DND-41 (cell line): ENCODE measurements at regions not wholly inside any gene's neighbourhood (a gene's known extent, or its start where the extent isn't known, plus 50 kb on each side); places are given as distances from the start of the nearest gene placed in this dataset.

ENCODE experiments used
- ATAC-seq: fragments of 200-7000 bp; cut with Tn5 transposase; 3 replicates; pipeline ENCODE4 v1.9.1; 2021; ENCODE audit warnings: low read depth; ENCODE audit not compliant: insufficient read depth
- DNase-seq: peaks from one replicate; pipeline ENCODE4 v3.0.0-alpha.2; 2020
- H2AFZ ChIP-seq: 2 replicates; pipeline ENCODE4 v1.6.0; 2012; ENCODE audit warnings: low read depth, low read length
- H3K27ac ChIP-seq: 2 replicates; pipeline ENCODE4 v1.5.1; 2012; ENCODE audit warnings: low read length, inconsistent platforms
- H3K27me3 ChIP-seq: fragments of 200-600 bp; sonication (generic); 2 replicates; pipeline ENCODE4 v1.6.0; 2012; ENCODE audit warnings: low read length, mild to moderate bottlenecking, inconsistent platforms; ENCODE audit not compliant: insufficient read depth, poor library complexity
- H3K36me3 ChIP-seq: 2 replicates; pipeline ENCODE4 v1.5.1; 2012; ENCODE audit warnings: low read length, inconsistent platforms; ENCODE audit not compliant: insufficient read depth
- H3K4me1 ChIP-seq: 2 replicates; pipeline ENCODE4 v1.5.1; 2012; ENCODE audit warnings: mild to moderate bottlenecking, low read length; ENCODE audit not compliant: insufficient read depth
- H3K4me2 ChIP-seq: 2 replicates; pipeline ENCODE4 v1.6.0; 2012; ENCODE audit warnings: mild to moderate bottlenecking, moderate library complexity, low read length, inconsistent platforms; ENCODE audit not compliant: insufficient read depth
- H3K4me3 ChIP-seq, 2 experiments: fragments of 200-600 bp in 1 of 2; shearing (Covaris generic) in 1 of 2; 2 replicates each; pipeline ENCODE4 v1.5.1; 2012 to 2016; ENCODE audit warnings: inconsistent platforms in 2 of 2, low read length in 2 of 2, mild to moderate bottlenecking in 2 of 2, low read depth in 1 of 2, moderate library complexity in 1 of 2
- H3K79me2 ChIP-seq: 2 replicates; pipeline ENCODE4 v1.6.0; 2012; ENCODE audit warnings: low read length, inconsistent platforms; ENCODE audit not compliant: insufficient read depth
- H3K9ac ChIP-seq: 2 replicates; pipeline ENCODE4 v1.6.0; 2012; ENCODE audit warnings: low read depth, mild to moderate bottlenecking, inconsistent platforms, low read length, moderate library complexity
- H3K9me3 ChIP-seq: 2 replicates; pipeline ENCODE4 v1.5.1; 2012; ENCODE audit warnings: low read length, moderate library complexity, mild to moderate bottlenecking, inconsistent platforms; ENCODE audit not compliant: insufficient read depth, severe bottlenecking
- H4K20me1 ChIP-seq: 2 replicates; pipeline ENCODE4 v1.6.0; 2012; ENCODE audit warnings: low read length; ENCODE audit not compliant: insufficient read depth
- EZH2 ChIP-seq: IDR thresholded peaks from 3 replicates; pipeline ENCODE4 v1.6.1; 2012; ENCODE audit warnings: borderline replicate concordance, low read depth, mild to moderate bottlenecking, moderate library complexity, low read length, inconsistent platforms; ENCODE audit not compliant: severe bottlenecking
- TF ChIP-seq, protein P1 (sequence below): IDR thresholded peaks from 2 replicates; pipeline ENCODE4 v1.5.1; 2012; ENCODE audit warnings: borderline replicate concordance, low read length, moderate library complexity, mild to moderate bottlenecking; ENCODE audit not compliant: poor library complexity, severe bottlenecking; ENCODE audit errors: extremely low read depth

DNA sequence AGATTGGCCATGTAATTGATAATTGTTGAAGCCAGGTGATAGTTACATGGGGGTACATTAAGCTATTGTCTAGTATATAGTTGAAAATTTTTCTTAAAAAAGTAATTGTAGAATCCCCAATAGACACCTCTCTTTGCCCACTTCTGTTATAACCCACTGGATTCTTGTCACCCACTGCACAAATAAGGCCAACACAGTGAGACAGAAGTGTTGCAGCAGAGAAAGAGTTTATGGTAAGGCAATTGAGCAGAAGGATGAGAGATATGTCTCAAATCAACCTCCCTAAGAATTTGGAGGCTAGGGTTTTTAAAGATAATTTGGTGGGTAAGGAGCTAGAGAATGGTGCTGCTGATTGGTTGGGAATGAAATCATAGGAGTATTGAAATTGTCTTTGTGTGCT is 270.3 kb upstream of the TAC1 start:
- Histone ChIP-seq H3K27me3 (no peaks in the 10 kb centered on the region), H3K4me1 (no peaks in the 10 kb centered on the region), H3K9ac (no peak overlapping the region), H3K4me3 (no peak overlapping the region), H3K36me3 (no peaks in the 10 kb centered on the region), H3K79me2 (no peaks in the 10 kb centered on the region), H3K27ac (no peak overlapping the region), H3K9me3 (peaks cover 2% of the 10 kb centered on the region), H2AFZ (no peak overlapping the region), H4K20me1 (no peaks in the 10 kb centered on the region), H3K4me2 (no peak overlapping the region)
- TF ChIP-seq, protein P1, sequence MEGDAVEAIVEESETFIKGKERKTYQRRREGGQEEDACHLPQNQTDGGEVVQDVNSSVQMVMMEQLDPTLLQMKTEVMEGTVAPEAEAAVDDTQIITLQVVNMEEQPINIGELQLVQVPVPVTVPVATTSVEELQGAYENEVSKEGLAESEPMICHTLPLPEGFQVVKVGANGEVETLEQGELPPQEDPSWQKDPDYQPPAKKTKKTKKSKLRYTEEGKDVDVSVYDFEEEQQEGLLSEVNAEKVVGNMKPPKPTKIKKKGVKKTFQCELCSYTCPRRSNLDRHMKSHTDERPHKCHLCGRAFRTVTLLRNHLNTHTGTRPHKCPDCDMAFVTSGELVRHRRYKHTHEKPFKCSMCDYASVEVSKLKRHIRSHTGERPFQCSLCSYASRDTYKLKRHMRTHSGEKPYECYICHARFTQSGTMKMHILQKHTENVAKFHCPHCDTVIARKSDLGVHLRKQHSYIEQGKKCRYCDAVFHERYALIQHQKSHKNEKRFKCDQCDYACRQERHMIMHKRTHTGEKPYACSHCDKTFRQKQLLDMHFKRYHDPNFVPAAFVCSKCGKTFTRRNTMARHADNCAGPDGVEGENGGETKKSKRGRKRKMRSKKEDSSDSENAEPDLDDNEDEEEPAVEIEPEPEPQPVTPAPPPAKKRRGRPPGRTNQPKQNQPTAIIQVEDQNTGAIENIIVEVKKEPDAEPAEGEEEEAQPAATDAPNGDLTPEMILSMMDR, result no peak
- no peak for TF ChIP-seq EZH2
- ATAC-seq (no peak), DNase-seq (no peak)

DNA sequence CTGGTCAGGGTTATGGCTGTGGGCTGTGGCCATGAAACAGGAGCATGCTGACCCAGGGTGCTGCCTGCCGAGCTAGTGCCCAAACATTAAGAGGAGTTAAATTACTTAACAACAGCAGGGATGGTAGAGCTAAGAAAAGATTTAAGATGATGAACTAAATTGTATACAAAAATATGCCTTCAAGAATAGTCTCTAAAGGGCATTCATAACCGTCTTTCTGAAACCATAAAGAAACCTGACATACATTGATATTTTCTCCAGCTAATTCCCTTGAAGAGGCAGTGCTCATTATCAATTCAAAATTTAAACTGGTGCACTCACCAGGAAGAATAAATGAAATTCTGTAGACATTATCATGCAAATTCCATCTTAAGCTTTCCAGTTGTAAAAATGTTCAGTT is 265.8 kb upstream of the TAC1 start:
- no peak for DNase-seq
- ATAC-seq, result no peak
- no peaks in the 10 kb centered on the region for H3K36me3 ChIP-seq
- H3K27me3 ChIP-seq, result no peaks in the 10 kb centered on the region
- H3K27ac ChIP-seq, result no peak overlapping the region
- H3K79me2 ChIP-seq, result no peaks in the 10 kb centered on the region
- TF ChIP-seq, protein P1, result no peak
- no peak for TF ChIP-seq EZH2
- no peak overlapping the region for H3K9ac ChIP-seq
- H3K4me3 ChIP-seq, result no peak overlapping the region
- H4K20me1 ChIP-seq, result no peaks in the 10 kb centered on the region
- H2AFZ ChIP-seq, result no peak overlapping the region
- no peaks in the 10 kb centered on the region for H3K4me1 ChIP-seq
- H3K4me2 ChIP-seq, result no peak overlapping the region
- H3K9me3 ChIP-seq, result peaks cover 2% of the 10 kb centered on the region

DNA sequence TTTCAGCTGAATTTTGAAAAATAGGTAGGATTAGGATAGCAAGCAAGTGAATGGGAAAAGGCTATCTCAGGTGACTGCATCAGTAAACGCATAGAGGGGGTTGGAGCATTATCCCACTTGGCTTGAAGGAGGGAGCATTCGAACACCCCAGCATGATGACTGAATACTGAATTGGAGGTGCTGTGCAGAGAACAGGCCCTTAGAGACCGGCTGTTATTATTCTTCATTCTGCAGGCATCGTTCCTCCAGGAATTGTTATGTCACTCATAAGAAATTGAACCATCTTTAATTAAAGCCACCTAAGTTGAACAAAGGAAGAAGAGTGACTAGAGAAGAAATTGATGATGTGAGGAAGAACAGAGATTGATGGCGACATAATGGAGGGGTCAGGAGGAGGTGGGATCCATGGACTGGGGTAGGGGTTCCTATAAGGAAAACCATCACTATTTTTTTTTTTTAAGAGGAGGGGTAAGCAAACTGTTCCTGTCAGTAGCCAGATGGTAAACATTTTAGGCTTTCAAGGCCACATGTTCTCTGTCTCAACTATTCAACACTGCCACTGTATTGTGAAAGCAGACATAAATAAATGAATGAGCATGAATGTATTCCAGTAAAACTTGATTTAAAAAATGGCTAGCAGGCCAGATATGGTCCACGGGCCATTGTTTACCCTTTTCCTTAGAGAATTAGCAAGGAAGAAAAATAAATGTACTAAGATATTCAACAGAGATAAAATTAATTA is 264.7 kb upstream of the TAC1 start:
- TF ChIP-seq EZH2, result no peak
- TF ChIP-seq, protein P1, result no peak
- no peaks in the 10 kb centered on the region for H3K27me3 ChIP-seq
- no peaks in the 10 kb centered on the region for H3K4me1 ChIP-seq
- no peak overlapping the region for H3K9ac ChIP-seq
- no peak for ATAC-seq
- H3K4me2 ChIP-seq, result no peak overlapping the region
- H4K20me1 ChIP-seq, result no peaks in the 10 kb centered on the region
- H3K27ac ChIP-seq, result no peak overlapping the region
- H2AFZ ChIP-seq, result no peak overlapping the region
- H3K36me3 ChIP-seq, result no peaks in the 10 kb centered on the region
- no peak overlapping the region for H3K4me3 ChIP-seq
- DNase-seq, result no peak
- H3K79me2 ChIP-seq, result no peaks in the 10 kb centered on the region
- H3K9me3 ChIP-seq, result no peaks in the 10 kb centered on the region
